Renal cortex interstitium (tissue), 11 donors: ENCODE measurements at regions not wholly inside any gene's neighbourhood (a gene's known extent, or its start where the extent isn't known, plus 50 kb on each side); places are given as distances from the start of the nearest gene placed in this dataset.

Source experiments
- DNase-seq, 11 donors: peaks; one replicate each; pipeline ENCODE4 v3.0.0-alpha.2; 2013; ENCODE audit warnings: low read depth in 9 of 11, low spot score in 4 of 11; ENCODE audit errors: extremely low read depth in 1 of 11

DNA sequence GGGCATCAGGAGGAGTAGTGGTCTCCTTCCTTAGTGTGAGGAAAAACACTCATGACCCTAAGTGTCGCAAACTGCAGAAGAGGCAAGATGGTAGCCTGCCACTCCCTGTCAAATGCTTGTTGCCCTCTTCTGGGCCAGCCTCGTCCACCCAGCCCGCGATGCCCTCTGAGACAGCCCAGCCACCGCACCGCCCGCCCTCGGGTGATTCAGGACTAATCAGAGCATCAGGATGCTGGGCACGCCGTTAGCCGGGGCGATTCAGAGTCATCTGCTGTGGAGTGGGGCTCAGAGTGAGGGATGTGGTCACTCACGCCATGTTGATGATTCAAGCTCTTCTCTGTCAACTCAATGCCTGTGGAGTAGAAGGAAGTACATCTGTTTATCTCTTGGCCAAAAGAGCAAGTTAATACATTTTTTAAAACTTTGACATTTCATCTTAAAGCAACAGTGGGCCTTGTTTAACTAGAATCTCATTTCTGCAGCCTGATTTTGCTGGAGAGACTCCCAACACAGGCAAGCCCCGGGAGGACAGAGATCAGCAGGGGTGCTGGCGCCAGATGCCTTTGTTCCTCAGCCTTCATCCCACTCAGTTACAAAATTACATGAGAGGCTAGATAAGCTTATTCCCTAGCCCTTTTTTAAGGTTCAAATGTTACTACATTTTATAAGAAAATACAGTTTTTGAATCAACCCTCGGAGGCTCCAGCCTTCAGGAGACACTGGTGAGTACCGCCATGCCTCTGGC is 79.0 kb downstream of the TMEM18 start:
- no peak for DNase-seq

DNA sequence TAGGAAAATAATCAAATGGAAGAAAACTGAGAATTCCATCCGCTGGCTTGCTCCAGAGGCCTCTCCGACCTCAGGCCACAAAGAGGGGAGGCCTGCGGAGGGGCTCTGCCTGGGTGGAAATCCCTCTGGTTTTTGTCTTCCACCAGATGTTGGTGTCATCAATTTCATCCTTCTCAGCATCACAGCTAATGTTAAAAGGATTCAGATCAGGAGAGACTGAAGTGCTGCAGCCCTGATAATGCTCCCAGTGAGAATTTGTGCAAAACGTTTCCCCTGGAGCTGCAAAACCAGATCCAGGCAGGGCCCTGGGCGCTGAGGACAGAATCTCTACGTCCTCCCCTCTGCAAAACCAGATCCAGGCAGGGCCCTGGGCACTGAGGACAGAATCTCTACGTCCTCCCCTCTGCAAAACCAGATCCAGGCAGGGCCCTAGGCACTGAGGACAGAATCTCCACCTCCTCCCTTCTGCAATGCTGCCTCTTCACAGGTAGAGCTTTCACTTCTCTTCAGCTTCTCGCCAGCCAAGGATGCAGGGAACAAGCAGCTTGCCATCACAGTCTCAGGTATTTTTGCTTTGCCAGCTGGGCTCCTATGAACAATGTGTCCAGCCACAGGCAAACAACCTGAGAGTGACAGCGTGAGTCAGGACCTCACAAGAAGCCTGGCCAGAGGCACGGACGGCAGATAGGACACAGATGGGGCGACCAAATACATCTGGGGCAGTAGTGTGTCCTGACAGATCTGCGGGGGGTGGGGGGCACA is 81.2 kb downstream of the TMEM18 start:
- no peak for DNase-seq

- DNase-seq = no peak
Measured at GRCh38 chr2:595141-595815, 81.9 kb downstream of the TMEM18 start.

GRCh38 chr2:594297-594949 is 82.8 kb downstream of the TMEM18 start:
- DNase-seq = no peak

- DNase-seq = no peak
Measured at GRCh38 chr2:593356-594026, 83.7 kb downstream of the TMEM18 start.

DNA sequence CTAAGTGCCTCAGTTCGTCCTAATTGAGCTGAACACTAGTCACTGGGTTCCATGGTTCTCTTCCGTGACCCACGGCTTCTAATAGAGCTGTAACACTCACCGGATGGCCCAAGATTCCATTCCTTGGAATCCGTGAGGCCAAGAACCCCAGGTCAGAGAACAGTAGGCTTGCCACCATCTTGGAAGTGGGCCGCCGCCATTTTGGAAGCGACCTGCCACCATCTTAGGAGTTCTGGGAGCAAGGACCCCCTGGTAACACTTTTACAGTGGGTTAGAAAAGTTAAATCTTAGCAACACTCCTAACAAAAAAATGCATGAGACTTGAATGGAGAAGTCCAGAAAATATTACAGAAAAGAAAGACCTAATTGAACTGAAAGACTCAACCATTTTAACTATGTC is 84.5 kb downstream of the TMEM18 start:
- DNase-seq = no peak

DNA sequence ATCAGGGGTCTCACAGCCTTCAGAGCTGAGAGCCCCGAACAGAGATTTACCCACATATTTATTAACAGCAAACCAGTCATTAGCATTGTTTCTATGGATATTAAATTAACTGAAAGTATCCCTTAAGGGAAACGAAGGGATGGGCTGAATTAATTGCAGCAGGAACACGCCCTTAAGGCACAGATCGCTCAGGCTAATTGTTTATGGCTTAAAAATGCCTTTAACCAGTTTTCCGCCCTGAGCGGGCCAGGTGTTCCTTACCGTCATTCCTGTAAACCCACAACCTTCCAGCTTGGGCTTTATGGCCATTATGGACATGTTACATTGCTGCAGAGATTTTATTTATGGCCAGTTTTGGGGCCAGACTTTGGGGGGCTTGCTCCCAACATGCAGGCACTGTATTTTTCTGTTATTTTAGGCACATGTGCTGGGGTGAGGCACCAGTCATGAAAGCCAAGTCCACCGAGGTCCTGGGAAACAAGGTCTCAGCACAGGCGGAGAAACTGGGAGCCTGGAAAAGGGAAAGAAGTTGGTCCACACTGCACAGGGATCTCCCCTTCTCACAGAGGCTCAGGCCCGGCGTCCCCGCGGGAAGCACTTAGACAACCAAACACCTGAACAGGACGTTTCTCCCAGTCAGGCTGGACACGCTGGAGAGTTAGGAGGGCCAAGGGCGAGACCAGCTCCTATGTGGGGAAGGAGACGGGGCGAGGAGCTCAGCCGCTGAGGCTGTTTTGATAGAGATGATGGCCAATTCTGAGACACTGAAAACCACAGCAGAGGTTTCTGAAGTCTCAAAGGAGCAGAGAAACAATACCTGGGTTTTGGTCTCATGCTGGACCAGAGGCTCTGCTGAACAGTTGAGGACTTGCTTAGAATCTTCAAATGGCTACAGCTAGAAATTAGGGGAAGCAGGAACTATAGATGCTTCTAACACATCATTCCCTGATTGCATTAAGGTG is 86.7 kb downstream of the TMEM18 start:
- no peak for DNase-seq

DNA sequence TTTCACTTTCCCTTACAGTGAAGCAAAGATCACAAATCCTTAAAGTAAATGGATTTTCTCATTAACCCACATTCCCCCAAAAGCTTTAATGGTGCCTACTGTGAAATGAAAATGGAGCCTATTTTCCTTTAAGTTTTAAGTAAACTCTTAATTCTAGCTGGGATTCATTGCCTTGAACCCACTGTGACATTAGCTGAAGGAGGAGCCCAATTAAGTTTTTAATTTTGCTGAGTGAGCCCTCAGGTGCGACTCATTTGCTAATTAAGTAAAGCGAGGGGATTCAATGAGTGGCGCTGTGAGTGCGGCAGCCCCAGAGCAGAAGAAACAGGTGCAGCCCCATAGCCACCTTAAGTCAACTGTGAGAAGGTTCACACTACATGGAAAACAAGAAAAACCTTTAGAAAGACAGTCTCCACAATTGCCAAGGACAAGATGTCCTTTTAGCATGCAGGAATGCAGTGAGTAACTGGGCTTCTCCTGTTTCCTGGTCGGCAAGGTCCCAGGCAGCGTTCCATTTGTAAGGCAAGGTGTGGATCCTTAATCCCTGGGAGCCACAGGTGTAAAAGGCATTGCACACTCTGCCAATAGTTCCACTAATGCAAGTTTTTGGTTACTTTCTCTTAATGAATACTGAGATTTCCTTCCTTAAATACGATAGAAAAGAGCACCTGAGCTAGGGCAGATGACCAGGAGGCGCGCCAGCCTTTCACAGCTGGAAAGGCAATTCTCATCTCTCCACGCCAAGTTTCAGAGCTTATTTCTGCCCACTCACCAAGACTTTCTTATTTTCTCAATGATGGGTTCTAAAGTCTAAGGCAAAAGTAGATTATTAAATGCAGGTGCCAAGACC is 87.7 kb downstream of the TMEM18 start:
- DNase-seq = no peak

- DNase-seq = no peak
Measured at GRCh38 chr2:588074-588645, 89.0 kb downstream of the TMEM18 start.

- no peak for DNase-seq
Measured at GRCh38 chr2:587087-587960, 89.9 kb downstream of the TMEM18 start.

GRCh38 chr2:586641-587076 is 90.5 kb downstream of the TMEM18 start:
- DNase-seq = no peak

DNA sequence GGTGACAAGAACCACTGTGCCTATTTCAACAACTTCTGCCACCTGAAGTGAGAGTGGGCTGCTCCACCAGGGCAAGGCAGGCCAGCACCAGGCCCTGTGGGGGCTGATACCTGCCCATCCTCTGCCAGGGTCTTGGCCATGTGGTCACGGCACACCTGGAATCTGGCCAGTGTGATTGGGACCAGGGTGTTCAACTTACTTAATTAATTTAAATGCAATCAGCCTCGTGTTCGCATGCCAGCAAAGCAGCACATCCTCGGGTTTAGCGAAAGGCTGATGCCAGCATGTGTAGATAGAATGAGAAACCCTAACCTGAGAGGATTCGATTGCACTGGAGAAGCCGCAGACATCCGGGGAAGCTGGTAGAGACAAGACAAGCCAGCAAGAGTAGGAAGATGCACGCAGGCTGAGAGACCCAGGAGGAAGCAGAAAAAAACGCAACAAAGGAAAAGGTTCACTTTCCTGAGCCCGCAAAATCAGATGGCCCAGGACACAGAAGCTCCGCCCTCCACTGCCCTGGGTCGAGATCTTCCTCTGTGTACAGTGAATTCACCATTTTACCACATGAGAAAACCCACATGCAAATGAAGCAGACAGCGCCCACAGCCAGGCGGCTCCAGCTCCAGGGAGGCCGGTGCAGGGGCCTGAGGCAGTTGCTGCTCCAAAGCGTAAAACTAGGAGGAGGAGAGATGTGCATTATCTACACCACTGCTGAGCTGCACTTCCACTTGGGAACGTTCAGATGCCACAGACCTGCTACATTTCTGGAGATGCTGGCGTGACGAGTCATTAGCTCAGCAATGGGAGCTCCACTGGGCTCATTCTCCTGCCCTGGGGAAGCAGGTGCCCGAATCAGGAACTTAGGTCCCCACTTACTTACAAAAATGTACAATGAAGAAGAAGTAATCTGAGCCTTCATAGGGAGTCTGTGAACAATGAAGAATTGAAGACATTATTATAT is 92.1 kb downstream of the TMEM18 start:
- no peak for DNase-seq

- no peak for DNase-seq
Measured at GRCh38 chr2:583666-584065, 93.5 kb downstream of the TMEM18 start.

DNA sequence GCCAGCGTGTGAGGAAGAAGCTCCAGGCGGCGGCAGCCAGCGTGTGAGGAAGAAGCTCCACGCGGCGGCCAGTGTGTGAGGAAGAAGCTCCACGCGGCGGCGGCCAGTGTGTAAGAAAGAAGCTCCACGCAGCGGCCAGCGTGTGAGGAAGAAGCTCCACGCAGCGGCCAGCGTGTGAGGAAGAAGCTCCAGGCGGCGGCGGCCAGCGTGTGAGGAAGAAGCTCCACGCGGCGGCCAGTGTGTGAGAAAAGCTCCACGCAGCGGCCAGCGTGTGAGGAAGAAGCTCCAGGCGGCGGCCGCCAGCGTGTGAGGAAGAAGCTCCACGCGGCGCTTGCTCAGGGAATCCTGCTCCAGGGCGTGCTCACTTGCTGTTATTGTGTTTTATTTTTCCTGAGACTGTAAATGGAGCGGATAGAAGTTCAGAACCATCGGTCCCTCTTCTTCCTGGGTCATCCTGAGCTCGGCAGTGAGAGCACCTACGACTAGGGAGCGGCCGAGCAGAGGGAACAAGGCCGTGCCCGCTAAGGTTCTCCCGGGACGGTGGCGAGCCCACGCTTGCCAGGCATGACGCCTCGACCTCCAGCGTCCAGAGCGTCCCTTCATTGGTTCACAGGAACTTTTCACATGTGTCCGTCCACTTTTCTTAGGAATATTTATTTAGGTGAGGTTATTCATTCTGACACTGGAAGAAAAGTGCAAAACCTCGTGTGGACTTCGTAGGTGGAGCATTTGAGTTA is 94.2 kb downstream of the TMEM18 start:
- no peak for DNase-seq
